HCT116 (cell line): ENCODE measurements at regions not wholly inside any gene's neighbourhood (a gene's known extent, or its start where the extent isn't known, plus 50 kb on each side); places are given as distances from the start of the nearest gene placed in this dataset.

Experiments used
- ATAC-seq: fragments of 200-7000 bp; cut with Tn5 transposase; 2 replicates; pipeline ENCODE4 v1.9.1; 2020; ENCODE audit warnings: mild to moderate bottlenecking, moderate library complexity
- BruUV-seq: library from RNA; stranded (reverse); fragments of 400-500 nt; replicated peaks from 2 replicates; lab custom pipeline; 2021; lab: Mats Ljungman, UMichigan
- CTCF ChIA-PET: fragments of 300-600 bp; sonication (Branson Sonifier 250); formaldehyde crosslinking; loops from one replicate; lab custom pipeline; 2021; ENCODE audit warnings: antibody characterized with exemption; lab: Charles Lee
- POLR2A ChIA-PET: fragments of 300-600, 350-600 bp; sonication (Branson Sonifier 250); formaldehyde crosslinking; loops from one replicate; lab custom pipeline; 2021; ENCODE audit warnings: antibody characterized with exemption; lab: Charles Lee
- RAD21 ChIA-PET, 2 experiments: fragments of 300-600 bp; sonication (Branson Sonifier 250); formaldehyde crosslinking; loops; one replicate each; lab custom pipeline; 2023; ENCODE audit warnings: low total read pairs in 2 of 2; ENCODE audit not compliant: uncharacterized antibody in 2 of 2, unreplicated experiment in 2 of 2, low non-redundant PET in 1 of 2; lab: Charles Lee
- DNase-seq: peaks from one replicate; pipeline ENCODE4 v3.0.0-alpha.2; 2010; ENCODE audit warnings: low read depth, low spot score
- H2AFZ ChIP-seq: fragments of 200-600 bp; shearing (Covaris generic), sonication (generic); 2 replicates; pipeline ENCODE4 v1.6.1; 2017; ENCODE audit warnings: low read depth, mixed run types, mixed read lengths, antibody characterized with exemption, low read length; ENCODE audit not compliant: poor library complexity, severe bottlenecking
- H3K27ac ChIP-seq: 2 replicates; pipeline ENCODE4 v1.5.1; 2012; ENCODE audit warnings: low read depth, low read length
- H3K27me3 ChIP-seq: fragments of 200-600 bp; sonication (generic); 2 replicates; pipeline ENCODE4 v1.6.1; 2016; ENCODE audit warnings: mixed run types, low read length, mixed read lengths; ENCODE audit not compliant: insufficient read depth
- H3K36me3 ChIP-seq, 2 experiments: fragments of 200-500 bp in 1 of 2; fragments of 200-600 bp in 1 of 2; sonication (Bioruptor generic) in 1 of 2; sonication (generic) in 1 of 2; 2 replicates each; pipeline versions ENCODE4 v1.5.1 to v1.6.1; 2014 to 2016; ENCODE audit warnings: low read length in 2 of 2, inconsistent platforms in 1 of 2, mixed read lengths in 1 of 2, mixed run types in 1 of 2; ENCODE audit not compliant: insufficient read depth in 2 of 2, control insufficient read depth in 1 of 2
- H3K4me1 ChIP-seq, 2 experiments: fragments of 200-600 bp in 1 of 2; sonication (generic) in 1 of 2; 2 replicates each; pipeline versions ENCODE4 v1.5.1 to v1.6.1; 2012 to 2017; ENCODE audit warnings: low read length in 2 of 2, inconsistent platforms in 1 of 2, mild to moderate bottlenecking in 1 of 2, mixed read lengths in 1 of 2, mixed run types in 1 of 2, moderate library complexity in 1 of 2; ENCODE audit not compliant: insufficient read depth in 2 of 2, control insufficient read depth in 1 of 2
- H3K4me2 ChIP-seq: fragments of 200-600 bp; sonication (generic); 2 replicates; pipeline ENCODE4 v1.6.1; 2017; ENCODE audit warnings: mixed run types, low read length, mixed read lengths
- H3K4me3 ChIP-seq, 2 experiments: fragments of 200-600 bp in 1 of 2; sonication (generic) in 1 of 2; replicated peaks in 1 of 2; 2 replicates each; pipeline ENCODE4 v1.5.1; 2011 to 2016; ENCODE audit warnings: low read length in 2 of 2, control low read depth in 1 of 2, low read depth in 1 of 2, mild to moderate bottlenecking in 1 of 2, mixed read lengths in 1 of 2, mixed run types in 1 of 2
- H3K79me2 ChIP-seq: fragments of 200-600 bp; sonication (generic); 2 replicates; pipeline ENCODE4 v1.6.1; 2017; ENCODE audit warnings: mild to moderate bottlenecking, mixed run types, low read length, moderate library complexity, mixed read lengths; ENCODE audit not compliant: insufficient read depth
- H3K9ac ChIP-seq: fragments of 200-600 bp; sonication (generic); 2 replicates; pipeline ENCODE4 v1.6.1; 2016; ENCODE audit warnings: low read length, mixed read lengths
- H3K9me2 ChIP-seq: fragments of 200-600 bp; sonication (generic), shearing (Covaris generic); 2 replicates; pipeline ENCODE4 v1.6.1; 2017; ENCODE audit warnings: mixed run types, mild to moderate bottlenecking, moderate library complexity; ENCODE audit not compliant: insufficient read depth
- H3K9me3 ChIP-seq, 2 experiments: fragments of 200-500 bp in 1 of 2; fragments of 200-600 bp in 1 of 2; sonication (Bioruptor generic) in 1 of 2; sonication (generic) in 1 of 2; 2 replicates each; pipeline ENCODE4 v1.6.1; 2014 to 2017; ENCODE audit warnings: low read length in 2 of 2, mixed read lengths in 2 of 2, inconsistent platforms in 1 of 2, low read depth in 1 of 2, mild to moderate bottlenecking in 1 of 2, mixed run types in 1 of 2, moderate library complexity in 1 of 2; ENCODE audit not compliant: control insufficient read depth in 1 of 2, insufficient read depth in 1 of 2
- H4K20me1 ChIP-seq: fragments of 200-600 bp; sonication (generic), shearing (Covaris generic); 2 replicates; pipeline ENCODE4 v1.6.1; 2017; ENCODE audit warnings: mixed run types, mild to moderate bottlenecking, moderate library complexity; ENCODE audit not compliant: insufficient read depth
- CEBPB ChIP-seq: IDR thresholded peaks from 2 replicates; pipeline ENCODE4 v1.6.1; 2012; ENCODE audit warnings: low read depth
- CTCF ChIP-seq, 3 experiments: fragments of 200-600 bp in 1 of 3; sonication (generic) in 1 of 3; IDR thresholded peaks in 2 of 3; conservative IDR thresholded peaks in 1 of 3; 2 replicates each; pipeline ENCODE4 v1.5.1; 2012 to 2017; ENCODE audit warnings: low read depth in 2 of 3, low read length in 2 of 3, antibody characterized with exemption in 1 of 3, borderline replicate concordance in 1 of 3, control low read depth in 1 of 3, mild to moderate bottlenecking in 1 of 3, mixed read lengths in 1 of 3, mixed run types in 1 of 3, moderate library complexity in 1 of 3; ENCODE audit not compliant: insufficient read depth in 1 of 3
- FOSL1 ChIP-seq: IDR thresholded peaks from 2 replicates; pipeline ENCODE4 v1.6.1; 2012; ENCODE audit warnings: low read depth
- JUND ChIP-seq: IDR thresholded peaks from 2 replicates; pipeline ENCODE4 v1.6.1; 2012
- RAD21 ChIP-seq: IDR thresholded peaks from 2 replicates; pipeline ENCODE4 v1.6.1; 2012; ENCODE audit warnings: low read depth, mild to moderate bottlenecking
- SIN3A ChIP-seq: IDR thresholded peaks from 2 replicates; pipeline ENCODE4 v1.6.1; 2012; ENCODE audit warnings: low read depth
- SRF ChIP-seq: IDR thresholded peaks from 2 replicates; pipeline ENCODE4 v1.6.1; 2012; ENCODE audit warnings: low read depth
- TCF7L2 ChIP-seq: IDR thresholded peaks from 2 replicates; pipeline ENCODE4 v1.7.0; 2011; ENCODE audit warnings: borderline replicate concordance, inconsistent platforms; ENCODE audit not compliant: insufficient read depth, insufficient read length; ENCODE audit errors: extremely low read depth
- ZFX ChIP-seq: fragments of 450-650 bp; IDR thresholded peaks from 2 replicates; pipeline ENCODE4 v1.6.1; 2017
- intact Hi-C: fragments of 100-400 bp; cut with micrococcal nuclease; formaldehyde crosslinking; loops from 2 replicates; pipeline ENCODE4 v1.10.0; 2022
- TF ChIP-seq, protein P1 (sequence below): IDR thresholded peaks from 2 replicates; pipeline ENCODE4 v1.6.1; 2012
- TF ChIP-seq, protein P2 (sequence below): IDR thresholded peaks from 2 replicates; pipeline ENCODE4 v1.6.1; 2011; ENCODE audit warnings: mild to moderate bottlenecking, low read length, moderate library complexity; ENCODE audit not compliant: insufficient replicate concordance; ENCODE audit errors: extremely low read depth
- TF ChIP-seq, protein P3 (sequence below): IDR thresholded peaks from 2 replicates; pipeline ENCODE4 v1.6.1; 2012

GRCh38 chr21:32070126-32070525 lies 197.3 kb downstream of the HUNK start:
- Histone ChIP-seq H3K9ac (no peak overlapping the region), H4K20me1 (no peaks in the 10 kb centered on the region), H3K36me3 (no peaks in the 10 kb centered on the region), H3K4me2 (no peak overlapping the region), H3K4me3 (no peak overlapping the region), H2AFZ (no peak overlapping the region), H3K79me2 (no peaks in the 10 kb centered on the region), H3K4me1 (no peaks in the 10 kb centered on the region), H3K9me3 (no peaks in the 10 kb centered on the region), H3K27ac (no peak overlapping the region), H3K27me3 (peaks cover 10% of the 10 kb centered on the region; the same call in 1 of the 2 replicates), H3K9me2 (no peaks in the 10 kb centered on the region)
- POLR2A ChIA-PET, result no interaction called here
- DNase-seq (no peak), ATAC-seq (no peak)
- TF ChIP-seq SRF (no peak), JUND (no peak), CTCF (IDR thresholded peaks at IDR 0.05 in 2 of 3, conservative IDR thresholded peaks at IDR 0.05 in 1 of 3; ENCODE audit: borderline replicate concordance in 1 of 3, insufficient read depth in 1 of 3, low read depth in 2 of 3, low read length in 2 of 3) (no peak), RAD21 (no peak), ZFX (no peak), SIN3A (no peak), TCF7L2 (no peak), FOSL1 (no peak), CEBPB (no peak)
- TF ChIP-seq, protein P1, sequence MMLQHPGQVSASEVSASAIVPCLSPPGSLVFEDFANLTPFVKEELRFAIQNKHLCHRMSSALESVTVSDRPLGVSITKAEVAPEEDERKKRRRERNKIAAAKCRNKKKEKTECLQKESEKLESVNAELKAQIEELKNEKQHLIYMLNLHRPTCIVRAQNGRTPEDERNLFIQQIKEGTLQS, result no peak
- TF ChIP-seq, protein P2, sequence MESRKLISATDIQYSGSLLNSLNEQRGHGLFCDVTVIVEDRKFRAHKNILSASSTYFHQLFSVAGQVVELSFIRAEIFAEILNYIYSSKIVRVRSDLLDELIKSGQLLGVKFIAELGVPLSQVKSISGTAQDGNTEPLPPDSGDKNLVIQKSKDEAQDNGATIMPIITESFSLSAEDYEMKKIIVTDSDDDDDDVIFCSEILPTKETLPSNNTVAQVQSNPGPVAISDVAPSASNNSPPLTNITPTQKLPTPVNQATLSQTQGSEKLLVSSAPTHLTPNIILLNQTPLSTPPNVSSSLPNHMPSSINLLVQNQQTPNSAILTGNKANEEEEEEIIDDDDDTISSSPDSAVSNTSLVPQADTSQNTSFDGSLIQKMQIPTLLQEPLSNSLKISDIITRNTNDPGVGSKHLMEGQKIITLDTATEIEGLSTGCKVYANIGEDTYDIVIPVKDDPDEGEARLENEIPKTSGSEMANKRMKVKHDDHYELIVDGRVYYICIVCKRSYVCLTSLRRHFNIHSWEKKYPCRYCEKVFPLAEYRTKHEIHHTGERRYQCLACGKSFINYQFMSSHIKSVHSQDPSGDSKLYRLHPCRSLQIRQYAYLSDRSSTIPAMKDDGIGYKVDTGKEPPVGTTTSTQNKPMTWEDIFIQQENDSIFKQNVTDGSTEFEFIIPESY, result no peak
- TF ChIP-seq, protein P3, sequence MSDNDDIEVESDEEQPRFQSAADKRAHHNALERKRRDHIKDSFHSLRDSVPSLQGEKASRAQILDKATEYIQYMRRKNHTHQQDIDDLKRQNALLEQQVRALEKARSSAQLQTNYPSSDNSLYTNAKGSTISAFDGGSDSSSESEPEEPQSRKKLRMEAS, result no peak
- CTCF ChIA-PET, result no interaction called here
- no TSS peak for BruUV-seq
- intact Hi-C loops, result no loop called here
- RAD21 ChIA-PET, result no interaction called here
